ENCODE measurements at regions not wholly inside any gene's neighbourhood (a gene's known extent, or its start where the extent isn't known, plus 50 kb on each side); places are given as distances from the start of the nearest gene placed in this dataset.

GRCh38 chr16:9183682-9184353 lies 92.4 kb downstream of the HAPSTR1 start:
- H3K27ac ChIP-seq (ENCODE audit: extremely low read depth, low read depth, low read length) = no peak overlapping the region
- H3K9me3 ChIP-seq (ENCODE audit: control insufficient read depth, insufficient read depth, low read depth, low read length) = no peaks in the 10 kb centered on the region
- no peak for TF ChIP-seq ZNF623 (tag by site-specific recombination; IDR thresholded peaks at IDR 0.05)
- no peak for TF ChIP-seq ZNF23 (tag by site-specific recombination; IDR thresholded peaks at IDR 0.05; ENCODE audit: borderline replicate concordance)
- TF ChIP-seq REPIN1 (tag by site-specific recombination; IDR thresholded peaks at IDR 0.05; ENCODE audit: low read depth) = no peak
- no peak for TF ChIP-seq ZNF174 (tag by site-specific recombination; IDR thresholded peaks at IDR 0.05)
- no peak for TF ChIP-seq GLI4 (tag by site-specific recombination; IDR thresholded peaks at IDR 0.05)
- TF ChIP-seq ZNF561 (tag by site-specific recombination; IDR thresholded peaks at IDR 0.05; ENCODE audit: borderline replicate concordance) = no peak
- TF ChIP-seq SCRT1 (tag by site-specific recombination; IDR thresholded peaks at IDR 0.05; ENCODE audit: borderline replicate concordance) = no peak
- no peak for TF ChIP-seq ZNF777 (tag by site-specific recombination; IDR thresholded peaks at IDR 0.05; ENCODE audit: borderline replicate concordance)
- no peak for TF ChIP-seq ZNF132 (tag by site-specific recombination; IDR thresholded peaks at IDR 0.05; ENCODE audit: borderline replicate concordance)
- TF ChIP-seq PBX3 (CRISPR knock-in tag; IDR thresholded peaks at IDR 0.05) = no peak
- no peak for TF ChIP-seq ZNF580 (tag by site-specific recombination; IDR thresholded peaks at IDR 0.05)
- no peak for TF ChIP-seq SCRT2 (tag by site-specific recombination; IDR thresholded peaks at IDR 0.05)
- no peak for TF ChIP-seq ZBTB26 (tag by site-specific recombination; optimal IDR thresholded peaks at IDR 0.05)
- no peak for TF ChIP-seq ZNF221 (tag by site-specific recombination; IDR thresholded peaks at IDR 0.05; ENCODE audit: borderline replicate concordance)
- no peak for TF ChIP-seq ZNF560 (tag by site-specific recombination; IDR thresholded peaks at IDR 0.05; ENCODE audit: borderline replicate concordance)
- no peak for TF ChIP-seq ZNF660 (tag by site-specific recombination; IDR thresholded peaks at IDR 0.05)
- no peak for TF ChIP-seq ELK4 (IDR thresholded peaks at IDR 0.05; ENCODE audit: borderline replicate concordance, low read depth, low read length)
- no peak for TF ChIP-seq ZSCAN23 (tag by site-specific recombination; IDR thresholded peaks at IDR 0.05)
- POLR2A ChIA-PET = no interaction called here
- CTCF ChIA-PET = interaction anchor here (0.7 kb wide), 1 partner anchor 72 kb away, joined by 3 read pairs; no protein-coding TSS in a partner anchor
- H3K4me3 ChIP-seq (ENCODE audit: low read depth, low read length) = no peak overlapping the region
- no peaks in the 10 kb centered on the region for H3K4me1 ChIP-seq (ENCODE audit: control insufficient read depth, insufficient read depth, low read length)
- no peaks in the 10 kb centered on the region for H3K36me3 ChIP-seq (ENCODE audit: control insufficient read depth in 2 of 2, insufficient read depth in 1 of 2, low read length in 2 of 2)

- Histone ChIP-seq H3K9me3 (ENCODE audit: control insufficient read depth, insufficient read depth, low read depth, low read length) (no peaks in the 10 kb centered on the region), H3K4me3 (ENCODE audit: low read depth, low read length) (no peak overlapping the region), H3K36me3 (ENCODE audit: control insufficient read depth in 2 of 2, insufficient read depth in 1 of 2, low read length in 2 of 2) (no peaks in the 10 kb centered on the region), H3K4me1 (ENCODE audit: control insufficient read depth, insufficient read depth, low read length) (no peaks in the 10 kb centered on the region), H3K27ac (ENCODE audit: extremely low read depth, low read depth, low read length) (no peak overlapping the region)
- ChIA-PET POLR2A (no interaction called here), CTCF (interaction anchor here (0.7 kb wide), 1 partner anchor 71 kb away, joined by 3 read pairs; no protein-coding TSS in a partner anchor)
- no peak for TF ChIP-seq PRDM1 (tag by site-specific recombination; IDR thresholded peaks at IDR 0.05)
- no peak for TF ChIP-seq ZNF658 (tag by site-specific recombination; IDR thresholded peaks at IDR 0.05)
These were observed 92.9 kb downstream of the HAPSTR1 start for GRCh38 chr16:9184354-9184690.
